K562 (cell line): ENCODE measurements at regions not wholly inside any gene's neighbourhood (a gene's known extent, or its start where the extent isn't known, plus 50 kb on each side); places are given as distances from the start of the nearest gene placed in this dataset.

Experiments
- ATAC-seq: fragments of 200-7000 bp; cut with Tn5 transposase; 3 replicates; pipeline ENCODE4 v1.9.1; 2020; ENCODE audit warnings: moderate library complexity
- BruUV-seq: library from RNA; stranded (reverse); fragments of 400-500 nt; replicated peaks from 2 replicates; lab custom pipeline; 2021; lab: Mats Ljungman, UMichigan
- CTCF ChIA-PET: fragments of 300-600 bp; formaldehyde crosslinking; extraction: SDS; loops from one replicate; lab custom pipeline; 2021; ENCODE audit warnings: low intra/inter-chr PET ratio; lab: Yijun Ruan, JAX
- POLR2A ChIA-PET: fragments of 300-600, 350-650 bp; sonication (Branson Sonifier 250); formaldehyde crosslinking; extraction: SDS; loops from one replicate; lab custom pipeline; 2021; ENCODE audit warnings: antibody characterized with exemption, inconsistent platforms; lab: Yijun Ruan, JAX
- DNase-seq, 4 experiments: peaks; one replicate each; pipeline versions ENCODE4 v3.0.0 to v3.0.0-alpha.2; 2011 to 2018; ENCODE audit warnings: low spot score in 3 of 4, mixed read lengths in 3 of 4; ENCODE audit errors: extremely low read depth in 1 of 4
- FAIRE-seq: peaks from 2 replicates; lab custom pipeline; 2011; peaks lifted over from hg19 to GRCh38; lab: Jason Lieb, UNC
- H2AFZ ChIP-seq: 2 replicates; pipeline ENCODE4 v1.6.0; 2011; ENCODE audit warnings: low read depth, low read length, control low read depth, inconsistent platforms
- H3K27ac ChIP-seq: fragments of 200-600 bp; 3 replicates; pipeline ENCODE4 v1.8.0; 2011; ENCODE audit warnings: low read depth, mild to moderate bottlenecking, control low read depth, inconsistent platforms, low read length, moderate library complexity, mixed read lengths; ENCODE audit errors: extremely low read depth
- H3K27me3 ChIP-seq, 2 experiments: fragments of 300-600 bp in 1 of 2; 2 replicates in 1 of 2; 3 replicates in 1 of 2; pipeline versions ENCODE4 v1.6.0 to v1.8.0; 2011; ENCODE audit warnings: inconsistent platforms in 2 of 2, low read length in 2 of 2, mild to moderate bottlenecking in 1 of 2, mixed read lengths in 1 of 2, moderate library complexity in 1 of 2; ENCODE audit not compliant: control insufficient read depth in 2 of 2, insufficient read depth in 2 of 2
- H3K36me3 ChIP-seq: fragments of 300-600 bp; 3 replicates; pipeline ENCODE4 v1.8.0; 2011; ENCODE audit warnings: mild to moderate bottlenecking, low read length, inconsistent platforms; ENCODE audit not compliant: control insufficient read depth, insufficient read depth
- H3K4me1 ChIP-seq, 2 experiments: fragments of 200-600 bp in 1 of 2; replicated peaks in 1 of 2; 2 replicates in 1 of 2; 3 replicates in 1 of 2; pipeline versions ENCODE4 v1.5.1 to v1.8.0; 2011; ENCODE audit warnings: inconsistent platforms in 2 of 2, low read length in 2 of 2, mild to moderate bottlenecking in 1 of 2, mixed read lengths in 1 of 2, moderate library complexity in 1 of 2; ENCODE audit not compliant: control insufficient read depth in 2 of 2, insufficient read depth in 2 of 2
- H3K4me2 ChIP-seq: 2 replicates; pipeline ENCODE4 v1.6.1; 2011; ENCODE audit warnings: low read length, control low read depth, inconsistent platforms, mixed read lengths; ENCODE audit not compliant: insufficient read depth
- H3K4me3 ChIP-seq: fragments of 200-600 bp; sonication (generic), shearing (Covaris generic); 2 replicates; pipeline ENCODE4 v1.5.1; 2016; ENCODE audit warnings: control low read depth, inconsistent platforms
- H3K79me2 ChIP-seq: fragments of 200-600 bp; 3 replicates; pipeline ENCODE4 v1.8.0; 2011; ENCODE audit warnings: low read length, inconsistent platforms; ENCODE audit not compliant: control insufficient read depth, insufficient read depth
- H3K9ac ChIP-seq, 2 experiments: 2 replicates each; pipeline versions ENCODE4 v1.6.0 to v1.6.1; 2011; ENCODE audit warnings: low read depth in 2 of 2, low read length in 2 of 2, control low read depth in 1 of 2, inconsistent platforms in 1 of 2, mild to moderate bottlenecking in 1 of 2, mixed read lengths in 1 of 2; ENCODE audit not compliant: insufficient read depth in 1 of 2
- H3K9me1 ChIP-seq: one replicate; pipeline ENCODE4 v1.6.0; 2011; ENCODE audit warnings: inconsistent platforms, mild to moderate bottlenecking, low read length, moderate library complexity; ENCODE audit not compliant: control insufficient read depth, insufficient read depth
- H3K9me3 ChIP-seq: replicated peaks from 2 replicates; pipeline ENCODE4 v1.5.1; 2011; ENCODE audit warnings: low read depth, low read length, inconsistent platforms; ENCODE audit not compliant: control insufficient read depth, insufficient read depth
- H4K20me1 ChIP-seq: replicated peaks from 2 replicates; pipeline ENCODE4 v1.6.1; 2011; ENCODE audit warnings: low read length, inconsistent platforms, mixed read lengths; ENCODE audit not compliant: control insufficient read depth, insufficient read depth
- CREB5 ChIP-seq: fragments of 250-450 bp; sonication (Bioruptor Pico); IDR thresholded peaks from 2 replicates; pipeline ENCODE4 v1.5.0; 2020; ENCODE audit warnings: mild to moderate bottlenecking
- FUS ChIP-seq: fragments of 200-400 bp; formaldehyde crosslinking; optimal IDR thresholded peaks from 2 replicates; pipeline ENCODE3; 2017; ENCODE audit warnings: low read depth, low read length
- GATAD2B ChIP-seq: fragments of 450-650 bp; IDR thresholded peaks from 2 replicates; pipeline ENCODE4 v1.6.1; 2017; ENCODE audit warnings: mild to moderate bottlenecking, borderline replicate concordance
- PTTG1 ChIP-seq: fragments of 450-650 bp; IDR thresholded peaks from 2 replicates; pipeline ENCODE4 v1.6.1; 2016; ENCODE audit warnings: low read depth, mild to moderate bottlenecking, missing genetic modification characterization, missing compliant biosample characterization
- RBM25 ChIP-seq: fragments of 200-400 bp; formaldehyde crosslinking; IDR thresholded peaks from 2 replicates; pipeline ENCODE4 v1.6.1; 2018; ENCODE audit warnings: low read length, low read depth, moderate library complexity; ENCODE audit not compliant: severe bottlenecking
- SMAD3 ChIP-seq: fragments of 450-650 bp; formaldehyde crosslinking; conservative IDR thresholded peaks from 2 replicates; pipeline ENCODE4 v1.4.0; 2020; ENCODE audit warnings: mild to moderate bottlenecking
- SRSF7 ChIP-seq: fragments of 200-400 bp; formaldehyde crosslinking; optimal IDR thresholded peaks from 2 replicates; pipeline ENCODE3; 2017; ENCODE audit warnings: mild to moderate bottlenecking, low read depth, low read length
- STAT5B ChIP-seq: fragments of 250-450 bp; sonication (Bioruptor Pico); IDR thresholded peaks from 2 replicates; pipeline ENCODE4 v1.8.0; 2021; ENCODE audit warnings: mild to moderate bottlenecking, inconsistent platforms
- ZNF12 ChIP-seq: sonication (generic); formaldehyde crosslinking; IDR thresholded peaks from 2 replicates; pipeline ENCODE4 v1.4.0; 2020; ENCODE audit warnings: mild to moderate bottlenecking, missing genetic modification reagents
- WGBS: fragments of 100-300 bp; shearing (Covaris generic); methylation state at CpG from one replicate; pipeline ENCODE4 v1.1.6; 2016; ENCODE audit warnings: low coverage, mixed read lengths; ENCODE audit not compliant: insufficient coverage; ENCODE audit errors: missing lambda C conversion rate; 5-methylcytosine and 5-hydroxymethylcytosine counted together
- in situ Hi-C: fragments of 300-500 bp; cut with MboI; formaldehyde crosslinking; loops from 4 replicates; pipeline ENCODE4 v1.15.0; 2018; ENCODE audit warnings: inconsistent platforms, mixed read lengths
- intact Hi-C: fragments of 100-400 bp; cut with micrococcal nuclease; formaldehyde crosslinking; loops from 2 replicates; pipeline ENCODE4 v1.14.2; 2022

GRCh38 chr2:104570259-104570658 is 283.7 kb upstream of the POU3F3 start:
- Histone ChIP-seq H3K9ac (no peak overlapping the region), H3K27ac (no peak overlapping the region), H4K20me1 (no peaks in the 10 kb centered on the region), H3K9me1 (no peaks in the 10 kb centered on the region), H3K79me2 (no peaks in the 10 kb centered on the region), H3K36me3 (no peaks in the 10 kb centered on the region), H3K4me2 (no peak overlapping the region), H2AFZ (no peak overlapping the region), H3K27me3 (no peaks in the 10 kb centered on the region), H3K4me1 (no peaks in the 10 kb centered on the region), H3K4me3 (no peak overlapping the region), H3K9me3 (no peaks in the 10 kb centered on the region)
- POLR2A ChIA-PET = no interaction called here
- ATAC-seq = no peak
- no peak for TF ChIP-seq STAT5B
- TF ChIP-seq ZNF12 = no peak
- TF ChIP-seq RBM25 = no peak
- TF ChIP-seq CREB5 (CRISPR knock-in tag) = no peak
- TF ChIP-seq SRSF7 = no peak
- no peak for TF ChIP-seq FUS
- no peak for TF ChIP-seq GATAD2B
- no peak for TF ChIP-seq PTTG1 (tag)
- no peak for TF ChIP-seq SMAD3 (CRISPR knock-in tag)
- in situ Hi-C loops = no loop called here
- CTCF ChIA-PET = no interaction called here
- FAIRE-seq = no peak
- intact Hi-C loops = no loop called here
- DNase-seq = no peak
- BruUV-seq = no TSS peak
- WGBS = 3% methylated on average over 2 of the region's 2 CpGs
